Tibial nerve (tissue), 4 donors: ENCODE measurements at regions not wholly inside any gene's neighbourhood (a gene's known extent, or its start where the extent isn't known, plus 50 kb on each side); places are given as distances from the start of the nearest gene placed in this dataset.

ENCODE experiments used
- CTCF ChIP-seq, 5 experiments: fragments of 200-600 bp in 3 of 5; fragments of 450-650 bp in 2 of 5; sonication (generic) in 3 of 5; IDR thresholded peaks; one replicate each; pipeline ENCODE4 v1.5.1; 2016 to 2019; ENCODE audit warnings: antibody characterized with exemption in 5 of 5, mild to moderate bottlenecking in 3 of 5, moderate library complexity in 2 of 5
- EP300 ChIP-seq, 2 donors: sonication (generic); formaldehyde crosslinking; IDR thresholded peaks; one replicate each; pipeline ENCODE4 v1.6.1; 2017; ENCODE audit warnings: antibody characterized with exemption in 2 of 2, mild to moderate bottlenecking in 1 of 2
- POLR2A ChIP-seq, 2 donors: fragments of 450-650 bp; IDR thresholded peaks; one replicate each; pipeline ENCODE4 v1.6.1; 2017; ENCODE audit warnings: antibody characterized with exemption in 2 of 2, mild to moderate bottlenecking in 2 of 2, moderate library complexity in 2 of 2

GRCh38 chr4:18690291-18690955 is 668.9 kb upstream of the LCORL start:
- no peak for TF ChIP-seq POLR2A (IDR thresholded peaks at IDR 0.05)
- no peak for TF ChIP-seq CTCF (IDR thresholded peaks at IDR 0.05)
- no peak for TF ChIP-seq EP300 (IDR thresholded peaks at IDR 0.05)
